ENCODE measurements at regions not wholly inside any gene's neighbourhood (a gene's known extent, or its start where the extent isn't known, plus 50 kb on each side); places are given as distances from the start of the nearest gene placed in this dataset.

- H2AFZ ChIP-seq (ENCODE audit: low read length), result no peak overlapping the region
- no peaks in the 10 kb centered on the region for H3K4me1 ChIP-seq (ENCODE audit: low read length)
- no peaks in the 10 kb centered on the region for H3K9me3 ChIP-seq (ENCODE audit: low read length)
- H3K36me3 ChIP-seq (ENCODE audit: insufficient read depth, low read length), result no peaks in the 10 kb centered on the region
- H3K27ac ChIP-seq (ENCODE audit: low read length), result no peak overlapping the region
- DNase-seq, result no peak
- no peaks in the 10 kb centered on the region for H3K27me3 ChIP-seq (ENCODE audit: low read length)
- no peak overlapping the region for H3K9ac ChIP-seq (ENCODE audit: low read length)
- no peaks in the 10 kb centered on the region for H3K9me2 ChIP-seq (replicated peaks; ENCODE audit: insufficient read depth, low read length)
- no peaks in the 10 kb centered on the region for H4K20me1 ChIP-seq (ENCODE audit: insufficient read depth, low read depth, low read length)
- no peak overlapping the region for H3K4me2 ChIP-seq (ENCODE audit: low read depth, low read length, poor library complexity, severe bottlenecking)
- no peaks in the 10 kb centered on the region for H3K79me2 ChIP-seq (ENCODE audit: low read length)
- H3K4me3 ChIP-seq (ENCODE audit: low read length), result no peak overlapping the region
These were observed 448.9 kb downstream of the MED10 start for GRCh38 chr5:5929291-5930020.

- no peaks in the 10 kb centered on the region for H4K20me1 ChIP-seq (ENCODE audit: insufficient read depth, low read depth, low read length)
- DNase-seq, result no peak
- H3K79me2 ChIP-seq (ENCODE audit: low read length), result no peaks in the 10 kb centered on the region
- H3K4me3 ChIP-seq (ENCODE audit: low read length), result no peak overlapping the region
- H3K27me3 ChIP-seq (ENCODE audit: low read length), result no peaks in the 10 kb centered on the region
- no peak overlapping the region for H2AFZ ChIP-seq (ENCODE audit: low read length)
- no peaks in the 10 kb centered on the region for H3K4me1 ChIP-seq (ENCODE audit: low read length)
- H3K4me2 ChIP-seq (ENCODE audit: low read depth, low read length, poor library complexity, severe bottlenecking), result no peak overlapping the region
- no peaks in the 10 kb centered on the region for H3K9me3 ChIP-seq (ENCODE audit: low read length)
- H3K9me2 ChIP-seq (replicated peaks; ENCODE audit: insufficient read depth, low read length), result no peaks in the 10 kb centered on the region
- no peak overlapping the region for H3K9ac ChIP-seq (ENCODE audit: low read length)
- no peak overlapping the region for H3K27ac ChIP-seq (ENCODE audit: low read length)
- no peaks in the 10 kb centered on the region for H3K36me3 ChIP-seq (ENCODE audit: insufficient read depth, low read length)
These were observed 453.2 kb downstream of the MED10 start for GRCh38 chr5:5925191-5925590.

GRCh38 chr5:5919411-5919810 lies 458.9 kb downstream of the MED10 start:
- no peak overlapping the region for H3K27ac ChIP-seq (ENCODE audit: low read length)
- H3K4me1 ChIP-seq (ENCODE audit: low read length), result no peaks in the 10 kb centered on the region
- H3K9me2 ChIP-seq (replicated peaks; ENCODE audit: insufficient read depth, low read length), result no peaks in the 10 kb centered on the region
- H3K9me3 ChIP-seq (ENCODE audit: low read length), result no peaks in the 10 kb centered on the region
- H3K4me2 ChIP-seq (ENCODE audit: low read depth, low read length, poor library complexity, severe bottlenecking), result no peak overlapping the region
- no peaks in the 10 kb centered on the region for H3K27me3 ChIP-seq (ENCODE audit: low read length)
- no peaks in the 10 kb centered on the region for H4K20me1 ChIP-seq (ENCODE audit: insufficient read depth, low read depth, low read length)
- no peaks in the 10 kb centered on the region for H3K36me3 ChIP-seq (ENCODE audit: insufficient read depth, low read length)
- no peak overlapping the region for H3K4me3 ChIP-seq (ENCODE audit: low read length)
- H3K9ac ChIP-seq (ENCODE audit: low read length), result no peak overlapping the region
- no peaks in the 10 kb centered on the region for H3K79me2 ChIP-seq (ENCODE audit: low read length)
- no peak overlapping the region for H2AFZ ChIP-seq (ENCODE audit: low read length)
- DNase-seq, result no peak

GRCh38 chr5:5906778-5907177 lies 471.6 kb downstream of the MED10 start:
- Histone ChIP-seq H2AFZ (ENCODE audit: low read length) (no peak overlapping the region), H4K20me1 (ENCODE audit: insufficient read depth, low read depth, low read length) (no peaks in the 10 kb centered on the region), H3K27ac (ENCODE audit: low read length) (no peak overlapping the region), H3K9me3 (ENCODE audit: low read length) (no peaks in the 10 kb centered on the region), H3K27me3 (ENCODE audit: low read length) (no peaks in the 10 kb centered on the region), H3K79me2 (ENCODE audit: low read length) (no peaks in the 10 kb centered on the region), H3K4me3 (ENCODE audit: low read length) (no peak overlapping the region), H3K36me3 (ENCODE audit: insufficient read depth, low read length) (no peaks in the 10 kb centered on the region), H3K4me2 (ENCODE audit: low read depth, low read length, poor library complexity, severe bottlenecking) (no peak overlapping the region), H3K4me1 (ENCODE audit: low read length) (no peaks in the 10 kb centered on the region), H3K9me2 (replicated peaks; ENCODE audit: insufficient read depth, low read length) (no peaks in the 10 kb centered on the region), H3K9ac (ENCODE audit: low read length) (no peak overlapping the region)
- no peak for DNase-seq

GRCh38 chr5:5905186-5905585 lies 473.2 kb downstream of the MED10 start:
- no peaks in the 10 kb centered on the region for H3K9me2 ChIP-seq (replicated peaks; ENCODE audit: insufficient read depth, low read length)
- no peak overlapping the region for H3K4me3 ChIP-seq (ENCODE audit: low read length)
- H3K79me2 ChIP-seq (ENCODE audit: low read length), result no peaks in the 10 kb centered on the region
- DNase-seq, result no peak
- H4K20me1 ChIP-seq (ENCODE audit: insufficient read depth, low read depth, low read length), result no peaks in the 10 kb centered on the region
- no peak overlapping the region for H3K4me2 ChIP-seq (ENCODE audit: low read depth, low read length, poor library complexity, severe bottlenecking)
- no peak overlapping the region for H2AFZ ChIP-seq (ENCODE audit: low read length)
- no peaks in the 10 kb centered on the region for H3K27me3 ChIP-seq (ENCODE audit: low read length)
- no peaks in the 10 kb centered on the region for H3K9me3 ChIP-seq (ENCODE audit: low read length)
- H3K9ac ChIP-seq (ENCODE audit: low read length), result no peak overlapping the region
- no peak overlapping the region for H3K27ac ChIP-seq (ENCODE audit: low read length)
- H3K36me3 ChIP-seq (ENCODE audit: insufficient read depth, low read length), result no peaks in the 10 kb centered on the region
- no peaks in the 10 kb centered on the region for H3K4me1 ChIP-seq (ENCODE audit: low read length)

- no peak for DNase-seq
- H3K36me3 ChIP-seq (ENCODE audit: insufficient read depth, low read length), result no peaks in the 10 kb centered on the region
- no peaks in the 10 kb centered on the region for H4K20me1 ChIP-seq (ENCODE audit: insufficient read depth, low read depth, low read length)
- H3K9me2 ChIP-seq (replicated peaks; ENCODE audit: insufficient read depth, low read length), result no peaks in the 10 kb centered on the region
- no peaks in the 10 kb centered on the region for H3K27me3 ChIP-seq (ENCODE audit: low read length)
- no peak overlapping the region for H3K27ac ChIP-seq (ENCODE audit: low read length)
- no peaks in the 10 kb centered on the region for H3K4me1 ChIP-seq (ENCODE audit: low read length)
- no peak overlapping the region for H3K9ac ChIP-seq (ENCODE audit: low read length)
- H3K9me3 ChIP-seq (ENCODE audit: low read length), result no peaks in the 10 kb centered on the region
- no peak overlapping the region for H3K4me2 ChIP-seq (ENCODE audit: low read depth, low read length, poor library complexity, severe bottlenecking)
- no peak overlapping the region for H2AFZ ChIP-seq (ENCODE audit: low read length)
- H3K79me2 ChIP-seq (ENCODE audit: low read length), result no peaks in the 10 kb centered on the region
- H3K4me3 ChIP-seq (ENCODE audit: low read length), result no peak overlapping the region
These were observed 474.2 kb downstream of the MED10 start for GRCh38 chr5:5904113-5904512.

- H3K36me3 ChIP-seq (ENCODE audit: insufficient read depth, low read length), result no peaks in the 10 kb centered on the region
- no peaks in the 10 kb centered on the region for H3K79me2 ChIP-seq (ENCODE audit: low read length)
- H4K20me1 ChIP-seq (ENCODE audit: insufficient read depth, low read depth, low read length), result no peaks in the 10 kb centered on the region
- H3K4me3 ChIP-seq (ENCODE audit: low read length), result no peak overlapping the region
- no peaks in the 10 kb centered on the region for H3K4me1 ChIP-seq (ENCODE audit: low read length)
- no peak overlapping the region for H3K4me2 ChIP-seq (ENCODE audit: low read depth, low read length, poor library complexity, severe bottlenecking)
- no peak overlapping the region for H2AFZ ChIP-seq (ENCODE audit: low read length)
- H3K27me3 ChIP-seq (ENCODE audit: low read length), result no peaks in the 10 kb centered on the region
- no peak overlapping the region for H3K9ac ChIP-seq (ENCODE audit: low read length)
- H3K9me2 ChIP-seq (replicated peaks; ENCODE audit: insufficient read depth, low read length), result no peaks in the 10 kb centered on the region
- no peak overlapping the region for H3K27ac ChIP-seq (ENCODE audit: low read length)
- DNase-seq, result no peak
- H3K9me3 ChIP-seq (ENCODE audit: low read length), result no peaks in the 10 kb centered on the region
These were observed 475.4 kb downstream of the MED10 start for GRCh38 chr5:5902678-5903646.

- Histone ChIP-seq H4K20me1 (ENCODE audit: insufficient read depth, low read depth, low read length) (no peaks in the 10 kb centered on the region), H3K27me3 (ENCODE audit: low read length) (no peaks in the 10 kb centered on the region), H3K36me3 (ENCODE audit: insufficient read depth, low read length) (no peaks in the 10 kb centered on the region), H3K4me1 (ENCODE audit: low read length) (no peaks in the 10 kb centered on the region), H3K4me2 (ENCODE audit: low read depth, low read length, poor library complexity, severe bottlenecking) (no peak overlapping the region), H3K79me2 (ENCODE audit: low read length) (no peaks in the 10 kb centered on the region), H2AFZ (ENCODE audit: low read length) (no peak overlapping the region), H3K27ac (ENCODE audit: low read length) (no peak overlapping the region), H3K9ac (ENCODE audit: low read length) (no peak overlapping the region), H3K4me3 (ENCODE audit: low read length) (no peak overlapping the region), H3K9me3 (ENCODE audit: low read length) (no peaks in the 10 kb centered on the region), H3K9me2 (replicated peaks; ENCODE audit: insufficient read depth, low read length) (no peaks in the 10 kb centered on the region)
- DNase-seq, result no peak
These were observed 477.9 kb downstream of the ICE1 start for GRCh38 chr5:5900350-5900749.
